Embryonic facial prominence (tissue), 1 donor: ENCODE measurements at regions not wholly inside any gene's neighbourhood (a gene's known extent, or its start where the extent isn't known, plus 50 kb on each side); places are given as distances from the start of the nearest gene placed in this dataset.
"Not testable (repeated sequence)": the region's sequence is repeated elsewhere in the genome, so short reads cannot be mapped to it uniquely, and the experiment has no call there.

Source experiments
- DNase-seq: peaks from one replicate; pipeline ENCODE4 v3.0.0-alpha.2; 2016; ENCODE audit errors: extremely low spot score

GRCh38 chr2:118791483-118791882, 56.0 kb downstream of the EN1 start:
- DNase-seq, result peak; percentile 64

GRCh38 chr2:118786746-118787145, 60.7 kb downstream of the EN1 start:
- no peak for DNase-seq

- no peak for DNase-seq
Measured at GRCh38 chr2:118784860-118785259, 62.6 kb downstream of the EN1 start.

- no peak for DNase-seq
Measured at GRCh38 chr2:118779362-118779761, 68.1 kb downstream of the EN1 start.

- DNase-seq, result no peak
Measured at GRCh38 chr2:118774458-118775133, 72.9 kb downstream of the EN1 start.

- DNase-seq, result no peak
Measured at GRCh38 chr2:118773826-118774225, 73.6 kb downstream of the EN1 start.

- no peak for DNase-seq
Measured at GRCh38 chr2:118772487-118773200, 74.8 kb downstream of the EN1 start.

GRCh38 chr2:118769707-118770400, 77.6 kb downstream of the EN1 start:
- DNase-seq, result no peak

- no peak for DNase-seq
Measured at GRCh38 chr2:118766871-118767270, 80.6 kb downstream of the EN1 start.

- DNase-seq, result no peak
Measured at GRCh38 chr2:118764855-118765254, 82.6 kb downstream of the EN1 start.

GRCh38 chr2:118763797-118764196, 83.7 kb downstream of the EN1 start:
- no peak for DNase-seq

GRCh38 chr2:118762290-118762689, 85.2 kb downstream of the EN1 start:
- DNase-seq, result no peak

- no peak for DNase-seq
Measured at GRCh38 chr2:118761771-118762170, 85.7 kb downstream of the EN1 start.

GRCh38 chr2:118755901-118756300, 91.5 kb downstream of the EN1 start:
- DNase-seq, result no peak

- no peak for DNase-seq
Measured at GRCh38 chr2:118755384-118755783, 92.1 kb downstream of the EN1 start.

- DNase-seq, result no peak
Measured at GRCh38 chr2:118752762-118753429, 94.6 kb downstream of the EN1 start.

GRCh38 chr2:118750959-118751565, 96.4 kb downstream of the EN1 start:
- no peak for DNase-seq

GRCh38 chr2:118748245-118748885, 99.1 kb downstream of the EN1 start:
- DNase-seq, result no peak

GRCh38 chr2:118747637-118748036, 99.8 kb downstream of the EN1 start:
- DNase-seq, result no peak

GRCh38 chr2:118747066-118747465, 100.4 kb downstream of the EN1 start:
- DNase-seq, result no peak

GRCh38 chr2:118744682-118745181, 102.7 kb downstream of the EN1 start:
- not testable (repeated sequence) for DNase-seq
